BLaER1 (cell line): ENCODE measurements at regions not wholly inside any gene's neighbourhood (a gene's known extent, or its start where the extent isn't known, plus 50 kb on each side); places are given as distances from the start of the nearest gene placed in this dataset.

Source experiments
- H3K27ac ChIP-seq: shearing (Covaris generic); formaldehyde crosslinking; 2 replicates; pipeline ENCODE4 v1.8.1; 2022
- H3K27me3 ChIP-seq: shearing (Covaris generic); formaldehyde crosslinking; 2 replicates; pipeline ENCODE4 v1.8.1; 2022
- H3K36me3 ChIP-seq: shearing (Covaris generic); formaldehyde crosslinking; 2 replicates; pipeline ENCODE4 v1.8.1; 2022
- H3K4me1 ChIP-seq: shearing (Covaris generic); formaldehyde crosslinking; 2 replicates; pipeline ENCODE4 v1.8.1; 2022
- H3K4me2 ChIP-seq: shearing (Covaris generic); formaldehyde crosslinking; 2 replicates; pipeline ENCODE4 v1.8.1; 2022
- H3K4me3 ChIP-seq: shearing (Covaris generic); formaldehyde crosslinking; 2 replicates; pipeline ENCODE4 v1.8.1; 2022
- H3K9ac ChIP-seq: shearing (Covaris generic); formaldehyde crosslinking; 2 replicates; pipeline ENCODE4 v1.8.1; 2022
- H3K9me3 ChIP-seq: shearing (Covaris generic); formaldehyde crosslinking; 2 replicates; pipeline ENCODE4 v1.8.1; 2022
- H4K20me1 ChIP-seq: shearing (Covaris generic); formaldehyde crosslinking; 2 replicates; pipeline ENCODE4 v1.8.1; 2022
- Cebpa-rat ChIP-seq: shearing (Covaris generic); IDR thresholded peaks from 2 replicates; pipeline ENCODE4 v1.8.1; 2022

DNA sequence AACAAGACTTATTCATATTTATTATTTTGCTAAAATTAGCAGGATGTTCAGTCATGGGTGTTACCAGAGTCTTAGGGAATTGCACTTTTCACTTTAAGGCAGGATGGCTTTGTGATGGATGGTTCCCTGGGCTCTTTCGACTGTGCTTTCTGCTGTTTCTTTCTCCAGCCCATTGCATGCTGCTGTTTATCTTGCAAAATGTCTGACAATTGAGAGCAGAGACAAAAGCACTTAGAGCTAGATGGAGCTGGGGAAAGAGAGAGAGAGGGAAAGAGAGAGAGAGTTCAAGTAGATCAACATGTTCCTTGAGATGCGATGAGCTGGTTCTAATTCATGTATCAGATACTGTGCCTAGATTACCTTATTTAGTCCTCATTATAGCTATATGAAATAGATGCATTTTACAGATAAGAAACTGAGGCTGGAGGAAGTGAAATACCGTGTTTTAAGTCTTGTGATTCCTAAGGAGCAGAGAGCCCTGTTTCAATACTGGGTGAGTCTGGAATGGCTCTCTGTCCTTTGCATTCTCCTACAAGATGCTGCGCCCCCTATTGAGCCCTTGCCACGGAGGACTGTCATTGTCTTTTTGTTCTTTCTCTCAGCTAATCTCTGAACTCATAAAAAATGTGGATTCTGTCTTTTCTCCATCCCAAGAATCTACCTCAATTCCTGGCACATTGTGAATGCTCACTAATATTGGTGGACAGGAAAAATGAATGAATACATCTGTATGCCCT is 227.9 kb downstream of the ALG10B start:
- Histone ChIP-seq H3K27ac (no peak overlapping the region), H3K36me3 (no peaks in the 10 kb centered on the region), H4K20me1 (no peaks in the 10 kb centered on the region), H3K4me2 (no peak overlapping the region), H3K4me1 (no peaks in the 10 kb centered on the region), H3K9me3 (0 out of 2 replicates have a peak, but pooled peaks cover 3% of the 10 kb centered on the region), H3K27me3 (no peaks in the 10 kb centered on the region), H3K4me3 (no peak overlapping the region), H3K9ac (no peak overlapping the region)
- no peak for TF ChIP-seq Cebpa-rat

DNA sequence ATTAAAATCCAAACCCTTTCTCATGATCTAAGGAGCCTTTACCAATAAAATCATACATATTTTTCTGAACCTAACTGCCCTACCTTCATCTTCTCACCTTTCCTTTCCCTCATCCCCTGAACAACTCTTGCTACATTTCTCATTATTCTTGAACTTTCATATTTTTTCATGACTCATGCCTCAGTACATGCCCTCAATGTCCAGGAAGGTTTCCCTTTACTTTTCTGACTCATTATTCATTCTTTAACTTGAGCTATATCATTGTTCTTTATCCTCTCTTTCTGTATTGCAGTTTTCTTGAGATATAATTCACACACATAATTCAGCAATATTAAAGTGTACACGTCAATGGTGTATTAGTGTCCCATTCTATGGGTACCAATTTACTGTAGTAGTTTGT is 231.0 kb downstream of the ALG10B start:
- Histone ChIP-seq H3K9me3 (0 out of 2 replicates have a peak, but pooled peaks cover 3% of the 10 kb centered on the region), H3K4me2 (no peak overlapping the region), H3K27me3 (no peaks in the 10 kb centered on the region), H3K27ac (no peak overlapping the region), H4K20me1 (no peaks in the 10 kb centered on the region), H3K4me1 (no peaks in the 10 kb centered on the region), H3K4me3 (no peak overlapping the region), H3K36me3 (no peaks in the 10 kb centered on the region), H3K9ac (no peak overlapping the region)
- no peak for TF ChIP-seq Cebpa-rat

DNA sequence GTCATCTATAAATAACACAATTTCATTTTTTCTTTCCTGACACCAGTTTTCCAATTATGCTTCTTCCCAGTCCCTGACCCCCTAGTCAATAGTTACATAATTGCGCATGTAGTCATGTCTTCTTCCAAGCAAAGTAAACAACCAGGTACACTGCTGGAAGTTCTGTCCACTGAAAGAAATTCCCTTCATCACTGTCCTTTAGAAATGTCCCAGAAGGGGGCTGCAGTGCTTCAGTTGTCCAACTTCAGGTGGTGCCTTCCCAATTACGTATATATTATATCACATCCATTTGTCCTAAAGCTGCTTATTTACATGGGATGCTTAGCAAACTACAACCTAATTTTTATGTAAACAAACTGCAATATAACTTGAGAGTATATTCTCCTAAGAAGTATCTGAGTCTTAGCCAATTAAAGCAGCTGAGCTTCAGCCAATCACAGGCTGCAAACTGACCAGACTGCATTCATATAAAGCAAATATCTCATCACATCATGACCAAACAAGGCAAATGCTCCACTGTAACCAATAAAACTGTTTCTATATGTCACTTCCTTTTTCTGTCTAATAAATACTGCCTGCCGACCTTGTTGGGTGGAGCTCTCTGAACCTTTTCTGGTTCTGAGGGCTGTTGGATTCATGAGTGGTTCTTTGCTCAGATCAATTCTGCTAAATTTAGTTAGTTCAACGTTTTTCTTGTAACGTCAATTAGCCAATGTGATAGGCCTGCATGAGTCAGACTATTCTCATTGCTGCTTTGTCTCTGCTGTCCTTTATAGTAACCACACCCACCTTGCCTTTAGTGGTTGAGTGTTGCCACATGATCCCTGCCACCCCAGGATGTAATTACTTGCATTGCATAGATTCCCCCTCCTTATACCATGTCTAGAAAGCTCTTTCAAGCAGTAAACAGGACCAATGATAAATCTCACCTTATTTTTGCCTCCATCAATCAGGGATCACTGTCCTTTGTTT is 239.3 kb downstream of the ALG10B start:
- Histone ChIP-seq H4K20me1 (no peaks in the 10 kb centered on the region), H3K4me1 (no peaks in the 10 kb centered on the region), H3K9me3 (no peaks in the 10 kb centered on the region), H3K27ac (no peak overlapping the region), H3K27me3 (no peaks in the 10 kb centered on the region), H3K9ac (no peak overlapping the region), H3K36me3 (no peaks in the 10 kb centered on the region), H3K4me2 (no peak overlapping the region), H3K4me3 (no peak overlapping the region)
- no peak for TF ChIP-seq Cebpa-rat

DNA sequence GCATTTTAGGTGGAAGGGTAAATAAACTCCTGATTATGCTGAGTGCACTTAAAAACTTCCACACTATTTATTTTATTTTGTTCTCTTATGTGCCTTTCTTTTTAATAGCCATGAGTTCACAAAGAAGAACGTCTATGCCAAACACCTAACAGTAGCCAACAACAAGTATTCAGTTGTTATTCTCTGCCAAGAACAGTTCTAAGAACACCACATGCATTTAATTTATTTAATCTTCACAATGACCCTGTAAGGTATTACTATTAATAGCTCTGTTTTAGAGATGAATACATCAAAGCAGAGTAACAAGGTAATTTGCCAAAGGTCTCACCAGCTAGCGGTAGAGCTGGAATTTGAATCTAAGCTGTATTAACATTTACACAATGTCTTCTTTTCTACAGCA is 240.1 kb downstream of the ALG10B start:
- Histone ChIP-seq H3K9ac (no peak overlapping the region), H3K27me3 (no peaks in the 10 kb centered on the region), H3K9me3 (no peaks in the 10 kb centered on the region), H4K20me1 (no peaks in the 10 kb centered on the region), H3K4me2 (no peak overlapping the region), H3K4me1 (no peaks in the 10 kb centered on the region), H3K27ac (no peak overlapping the region), H3K36me3 (no peaks in the 10 kb centered on the region), H3K4me3 (no peak overlapping the region)
- TF ChIP-seq Cebpa-rat, result no peak

DNA sequence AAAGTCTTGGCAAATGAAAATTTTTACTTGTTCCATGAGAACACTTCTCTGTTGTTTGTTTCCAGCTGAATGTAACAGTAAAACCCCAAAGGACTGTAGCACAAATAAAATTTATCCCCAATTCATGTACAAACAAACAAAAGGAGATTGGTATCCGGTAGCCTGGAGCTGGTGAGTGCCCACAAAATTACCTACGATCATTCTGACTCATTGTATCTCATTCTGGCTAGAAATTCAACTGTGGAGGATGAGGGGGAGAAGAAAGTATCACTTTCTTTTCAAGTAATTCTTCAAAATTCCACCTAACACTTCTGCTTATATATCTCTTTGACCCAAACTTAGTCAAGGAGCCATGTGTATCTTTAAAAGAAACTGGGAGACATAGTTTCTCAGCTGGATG is 268.5 kb downstream of the ALG10B start:
- H3K9me3 ChIP-seq, result no peaks in the 10 kb centered on the region
- no peaks in the 10 kb centered on the region for H3K4me1 ChIP-seq
- H3K4me2 ChIP-seq, result no peak overlapping the region
- no peaks in the 10 kb centered on the region for H3K27me3 ChIP-seq
- H4K20me1 ChIP-seq, result no peaks in the 10 kb centered on the region
- TF ChIP-seq Cebpa-rat, result no peak
- H3K36me3 ChIP-seq, result no peaks in the 10 kb centered on the region
- no peak overlapping the region for H3K4me3 ChIP-seq
- H3K27ac ChIP-seq, result no peak overlapping the region
- H3K9ac ChIP-seq, result no peak overlapping the region

DNA sequence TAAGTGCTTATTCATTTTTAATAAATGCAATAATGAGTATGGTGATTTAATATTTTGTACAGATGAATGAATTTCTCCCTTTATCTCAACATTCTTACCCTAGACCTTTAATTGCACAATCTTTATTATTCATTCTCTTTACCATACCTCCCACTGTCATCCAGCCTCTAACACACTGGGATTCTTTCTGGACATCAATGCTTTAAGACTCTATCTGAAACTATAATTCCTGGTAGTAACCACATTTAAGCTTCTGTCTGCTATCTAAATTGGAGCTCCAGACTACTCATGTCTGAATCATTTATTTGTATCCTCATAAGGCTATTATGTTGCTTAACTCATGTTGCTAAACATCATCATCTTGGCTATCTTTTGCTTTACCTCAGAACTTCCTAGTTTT is 270.2 kb downstream of the ALG10B start:
- H3K9me3 ChIP-seq, result no peaks in the 10 kb centered on the region
- no peaks in the 10 kb centered on the region for H3K4me1 ChIP-seq
- no peaks in the 10 kb centered on the region for H3K36me3 ChIP-seq
- H4K20me1 ChIP-seq, result no peaks in the 10 kb centered on the region
- H3K27me3 ChIP-seq, result no peaks in the 10 kb centered on the region
- no peak overlapping the region for H3K4me3 ChIP-seq
- TF ChIP-seq Cebpa-rat, result no peak
- H3K9ac ChIP-seq, result no peak overlapping the region
- H3K4me2 ChIP-seq, result no peak overlapping the region
- H3K27ac ChIP-seq, result no peak overlapping the region

DNA sequence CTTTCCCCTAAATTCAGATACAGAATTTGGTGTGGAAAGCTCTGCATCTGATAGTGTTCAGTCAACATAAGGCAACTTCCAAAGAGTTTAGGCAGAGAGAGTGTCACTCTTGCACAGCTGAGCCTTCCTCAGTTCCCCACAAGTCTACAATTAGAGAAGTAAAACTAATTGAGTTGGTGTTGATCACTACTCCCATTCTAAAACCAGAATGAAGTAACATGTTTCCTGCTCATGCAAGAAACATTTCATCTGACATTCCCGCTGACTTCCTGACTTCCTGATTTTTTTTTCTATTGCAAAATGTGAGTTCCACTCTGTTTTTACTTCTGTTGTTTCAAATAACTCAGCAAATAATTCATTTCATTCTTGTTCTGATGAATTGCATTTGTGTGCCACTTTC is 271.0 kb downstream of the ALG10B start:
- H3K9ac ChIP-seq, result no peak overlapping the region
- H3K27ac ChIP-seq, result no peak overlapping the region
- no peaks in the 10 kb centered on the region for H4K20me1 ChIP-seq
- H3K27me3 ChIP-seq, result no peaks in the 10 kb centered on the region
- no peak for TF ChIP-seq Cebpa-rat
- H3K4me2 ChIP-seq, result no peak overlapping the region
- H3K4me3 ChIP-seq, result no peak overlapping the region
- H3K4me1 ChIP-seq, result no peaks in the 10 kb centered on the region
- no peaks in the 10 kb centered on the region for H3K36me3 ChIP-seq
- H3K9me3 ChIP-seq, result no peaks in the 10 kb centered on the region

DNA sequence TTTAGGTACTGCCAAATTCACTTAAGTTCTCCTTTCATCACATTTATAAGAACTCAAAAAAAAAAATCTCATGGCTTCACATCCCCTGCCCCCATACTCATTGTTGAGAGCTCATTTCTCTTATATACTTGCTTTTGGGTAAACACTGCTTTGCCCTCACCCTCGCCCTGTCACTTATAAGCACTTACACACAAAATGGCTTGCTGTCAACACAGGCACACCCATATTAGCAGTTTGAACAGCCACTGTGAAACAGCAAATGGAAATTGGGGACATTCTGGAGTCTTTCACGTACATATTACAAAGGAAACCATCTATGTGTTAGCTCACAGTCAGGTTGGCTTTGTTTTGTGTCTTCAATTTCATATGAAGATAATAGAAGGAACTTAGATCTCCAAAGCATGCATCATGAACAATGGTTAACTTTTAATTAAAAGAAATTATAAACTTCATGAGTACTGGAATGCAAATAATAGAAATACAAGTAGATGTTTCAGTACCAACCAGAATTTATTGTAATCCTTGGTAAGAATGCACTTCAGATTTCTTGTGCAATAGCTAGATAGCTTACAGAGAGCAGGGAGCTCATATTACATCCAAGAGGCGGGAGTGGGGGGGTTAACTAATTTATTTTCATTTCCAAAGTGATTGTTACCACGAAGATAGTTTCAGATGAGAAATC is 272.2 kb downstream of the ALG10B start:
- Histone ChIP-seq H3K27me3 (no peaks in the 10 kb centered on the region), H3K27ac (no peak overlapping the region), H3K9me3 (no peaks in the 10 kb centered on the region), H3K4me3 (no peak overlapping the region), H3K36me3 (no peaks in the 10 kb centered on the region), H3K4me1 (no peaks in the 10 kb centered on the region), H4K20me1 (no peaks in the 10 kb centered on the region), H3K9ac (no peak overlapping the region), H3K4me2 (no peak overlapping the region)
- TF ChIP-seq Cebpa-rat, result no peak

DNA sequence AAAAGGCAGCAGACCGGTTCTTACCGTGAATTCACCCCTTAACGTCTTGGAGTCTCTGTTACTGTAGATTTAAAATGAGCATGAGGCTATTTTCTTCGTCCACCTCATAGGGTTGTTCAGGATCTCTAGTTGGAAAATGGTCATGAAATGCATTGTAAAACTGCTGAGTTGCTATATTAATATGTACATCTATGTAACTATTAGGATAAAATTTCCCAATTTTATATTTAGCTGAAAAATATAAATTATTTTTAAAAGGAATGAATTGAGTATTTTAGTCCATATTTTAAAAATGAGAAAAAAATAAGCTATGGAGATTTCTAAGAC is 272.7 kb downstream of the ALG10B start:
- Histone ChIP-seq H3K4me2 (no peak overlapping the region), H3K4me3 (no peak overlapping the region)
- TF ChIP-seq Cebpa-rat, result no peak

DNA sequence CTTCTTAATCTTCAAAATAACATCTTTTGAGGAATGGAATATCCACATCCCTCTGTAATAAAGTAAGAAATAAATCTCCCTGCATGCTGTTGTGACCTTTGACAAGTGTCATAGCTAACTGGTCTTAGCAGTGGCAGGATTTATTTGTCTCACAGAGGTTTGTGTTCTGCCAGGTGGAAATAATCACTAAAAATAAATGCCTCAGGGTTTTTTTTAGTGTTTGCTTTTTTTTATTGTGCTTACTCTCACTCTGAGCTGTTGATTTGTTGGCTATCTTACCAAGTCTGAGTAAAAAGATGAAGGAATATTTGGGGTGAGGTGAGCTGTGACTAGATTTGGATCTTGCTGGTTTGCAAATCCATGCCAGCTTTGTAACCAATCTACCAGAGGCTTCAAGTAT is 285.4 kb downstream of the ALG10B start:
- Histone ChIP-seq H3K27ac (no peak overlapping the region), H4K20me1 (no peaks in the 10 kb centered on the region), H3K9me3 (peaks cover 5% of the 10 kb centered on the region; the same call in 1 of the 2 replicates), H3K4me3 (no peak overlapping the region), H3K27me3 (no peaks in the 10 kb centered on the region), H3K36me3 (no peaks in the 10 kb centered on the region), H3K9ac (no peak overlapping the region), H3K4me2 (no peak overlapping the region), H3K4me1 (no peaks in the 10 kb centered on the region)
- TF ChIP-seq Cebpa-rat, result no peak

More for the DNA sequence above, 272.7 kb downstream of the ALG10B start:
- H3K27me3 ChIP-seq, result no peaks in the 10 kb centered on the region
- H3K4me1 ChIP-seq, result no peaks in the 10 kb centered on the region
- H3K9ac ChIP-seq, result no peak overlapping the region
- H3K36me3 ChIP-seq, result no peaks in the 10 kb centered on the region
- no peaks in the 10 kb centered on the region for H3K9me3 ChIP-seq
- no peaks in the 10 kb centered on the region for H4K20me1 ChIP-seq
- no peak overlapping the region for H3K27ac ChIP-seq
